ENCODE measurements at regions not wholly inside any gene's neighbourhood (a gene's known extent, or its start where the extent isn't known, plus 50 kb on each side); places are given as distances from the start of the nearest gene placed in this dataset.

DNA sequence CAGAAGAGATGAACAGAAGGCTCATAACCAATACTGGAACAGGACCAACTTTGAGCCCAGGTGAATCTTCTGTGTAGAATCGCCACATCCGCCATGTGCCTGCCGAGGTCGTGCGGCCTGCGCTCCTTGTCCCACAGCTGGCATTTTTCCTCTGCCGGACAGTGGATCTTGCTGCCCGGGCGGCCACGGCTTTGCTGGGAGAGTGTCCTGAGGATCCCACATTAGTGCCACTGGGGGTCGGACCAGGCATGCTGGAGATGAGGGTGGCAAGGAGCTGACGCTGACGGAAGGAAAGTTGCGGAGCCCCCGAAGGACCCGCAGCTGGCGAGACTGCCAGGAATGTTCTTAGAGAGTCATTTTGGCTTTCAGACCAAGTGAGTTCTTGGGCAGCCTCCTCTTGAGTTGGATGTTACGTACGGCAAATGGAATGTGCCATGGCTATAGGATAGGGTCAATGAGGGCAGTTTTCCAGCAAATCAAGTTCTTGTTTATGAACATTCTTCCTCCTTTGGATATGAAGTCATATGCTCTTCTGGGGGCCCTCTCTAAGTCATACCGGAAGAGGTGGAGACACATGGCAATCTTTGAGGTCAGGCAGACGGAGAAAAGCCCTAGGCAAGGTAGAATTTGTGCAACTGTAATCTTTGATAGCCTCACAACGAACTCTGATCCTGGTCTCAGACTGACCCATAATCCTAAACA is 57.4 kb upstream of the NUP160 start:
- Histone ChIP-seq H2BK15ac (ENCODE audit: low read depth, low read length) (no peak overlapping the region), H3K4me1 (ENCODE audit: insufficient read depth, low read length) (no peaks in the 10 kb centered on the region), H3K27me3 (ENCODE audit: insufficient read depth, low read length) (no peaks in the 10 kb centered on the region), H2BK120ac (ENCODE audit: low read depth, low read length, poor library complexity, severe bottlenecking) (no peak overlapping the region), H3K4ac (ENCODE audit: low read depth, low read length) (no peak overlapping the region), H2BK12ac (ENCODE audit: insufficient read length, low read depth, low read length) (no peak overlapping the region), H2BK5ac (ENCODE audit: insufficient read length, low read length) (no peak overlapping the region), H4K5ac (ENCODE audit: insufficient read length, low read depth, low read length) (no peak overlapping the region), H2AFZ (ENCODE audit: low read length) (no peak overlapping the region), H3T11ph (ENCODE audit: low read length) (no peak overlapping the region), H3K9ac (ENCODE audit: extremely low read depth, insufficient read length, low read length) (no peak overlapping the region), H4K91ac (ENCODE audit: insufficient read length, low read depth, low read length) (no peak overlapping the region), H3K14ac (ENCODE audit: insufficient read depth, low read length) (no peak overlapping the region), H2BK20ac (ENCODE audit: low read depth, low read length, poor library complexity, severe bottlenecking) (no peak overlapping the region), H4K20me1 (ENCODE audit: control insufficient read depth, insufficient read depth, insufficient read length) (no peaks in the 10 kb centered on the region), H3K4me2 (ENCODE audit: insufficient read depth, insufficient read length, low read length) (no peak overlapping the region), H4K8ac (replicated peaks; ENCODE audit: insufficient read length, low read depth, low read length) (no peak overlapping the region), H3K79me2 (ENCODE audit: insufficient read depth, low read length) (no peaks in the 10 kb centered on the region), H3K9me3 (ENCODE audit: control insufficient read depth, low read depth, low read length) (no peaks in the 10 kb centered on the region), H3K23ac (ENCODE audit: insufficient read length, low read depth, low read length) (no peak overlapping the region), H2AK5ac (ENCODE audit: insufficient read length, low read length) (no peak overlapping the region), H3K23me2 (ENCODE audit: insufficient read length, low read depth, low read length, poor library complexity, severe bottlenecking) (no peaks in the 10 kb centered on the region), H3K27ac (ENCODE audit: insufficient read length, low read depth, low read length) (no peak overlapping the region), H3K79me1 (ENCODE audit: insufficient read depth, low read depth, low read length, poor library complexity, severe bottlenecking) (no peaks in the 10 kb centered on the region), H3K18ac (ENCODE audit: insufficient read length, low read depth, low read length) (no peak overlapping the region), H3K56ac (ENCODE audit: insufficient read length, low read depth, low read length) (no peak overlapping the region)
- Mint-ChIP-seq H3K27ac (no peak overlapping the region), H3K4me1 (no peaks in the 10 kb centered on the region), H3K36me3 (ENCODE audit: insufficient read depth in 1 of 3, low read depth in 3 of 3) (no peaks in the 10 kb centered on the region), H3K4me3 (no peak overlapping the region), H3K9me3 (no peaks in the 10 kb centered on the region; a peak in 1 of 5 replicates), H3K27me3 (ENCODE audit: low read depth) (no peaks in the 10 kb centered on the region)
- WGBS (ENCODE audit: extremely low coverage, insufficient read length, low lambda C conversion rate), result no CpG with 5 or more reads among the region's 22 CpGs
- DNase-seq, result no peak
- TF ChIP-seq, protein P1, sequence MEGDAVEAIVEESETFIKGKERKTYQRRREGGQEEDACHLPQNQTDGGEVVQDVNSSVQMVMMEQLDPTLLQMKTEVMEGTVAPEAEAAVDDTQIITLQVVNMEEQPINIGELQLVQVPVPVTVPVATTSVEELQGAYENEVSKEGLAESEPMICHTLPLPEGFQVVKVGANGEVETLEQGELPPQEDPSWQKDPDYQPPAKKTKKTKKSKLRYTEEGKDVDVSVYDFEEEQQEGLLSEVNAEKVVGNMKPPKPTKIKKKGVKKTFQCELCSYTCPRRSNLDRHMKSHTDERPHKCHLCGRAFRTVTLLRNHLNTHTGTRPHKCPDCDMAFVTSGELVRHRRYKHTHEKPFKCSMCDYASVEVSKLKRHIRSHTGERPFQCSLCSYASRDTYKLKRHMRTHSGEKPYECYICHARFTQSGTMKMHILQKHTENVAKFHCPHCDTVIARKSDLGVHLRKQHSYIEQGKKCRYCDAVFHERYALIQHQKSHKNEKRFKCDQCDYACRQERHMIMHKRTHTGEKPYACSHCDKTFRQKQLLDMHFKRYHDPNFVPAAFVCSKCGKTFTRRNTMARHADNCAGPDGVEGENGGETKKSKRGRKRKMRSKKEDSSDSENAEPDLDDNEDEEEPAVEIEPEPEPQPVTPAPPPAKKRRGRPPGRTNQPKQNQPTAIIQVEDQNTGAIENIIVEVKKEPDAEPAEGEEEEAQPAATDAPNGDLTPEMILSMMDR (conservative IDR thresholded peaks at IDR 0.05), result no peak

Measured in H9 (cell line).